ENCODE measurements at regions not wholly inside any gene's neighbourhood (a gene's known extent, or its start where the extent isn't known, plus 50 kb on each side); places are given as distances from the start of the nearest gene placed in this dataset.

DNA sequence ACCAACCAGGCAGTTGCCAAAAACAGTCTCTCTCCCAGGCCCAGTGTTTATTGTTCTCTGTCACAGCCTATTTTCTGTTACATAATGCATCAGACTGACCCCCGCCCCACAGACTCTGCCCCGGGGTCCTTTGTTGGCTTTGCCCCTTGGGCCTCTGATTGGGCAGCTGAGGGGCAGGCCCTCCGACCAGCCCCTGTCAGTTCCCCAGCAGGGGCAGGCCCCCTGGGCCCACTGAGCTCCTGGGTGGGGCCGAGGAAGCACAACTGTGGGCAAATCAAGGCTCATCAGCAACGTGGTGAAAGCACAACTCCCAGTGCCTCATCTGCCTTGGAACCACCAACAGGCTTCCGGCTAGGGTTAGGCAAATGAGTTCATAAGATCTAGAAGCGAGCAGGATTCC, 160.1 kb upstream of the MYCN start:
- no peak for TF ChIP-seq POLR2A (IDR thresholded peaks at IDR 0.05)
- TF ChIP-seq, protein P1, sequence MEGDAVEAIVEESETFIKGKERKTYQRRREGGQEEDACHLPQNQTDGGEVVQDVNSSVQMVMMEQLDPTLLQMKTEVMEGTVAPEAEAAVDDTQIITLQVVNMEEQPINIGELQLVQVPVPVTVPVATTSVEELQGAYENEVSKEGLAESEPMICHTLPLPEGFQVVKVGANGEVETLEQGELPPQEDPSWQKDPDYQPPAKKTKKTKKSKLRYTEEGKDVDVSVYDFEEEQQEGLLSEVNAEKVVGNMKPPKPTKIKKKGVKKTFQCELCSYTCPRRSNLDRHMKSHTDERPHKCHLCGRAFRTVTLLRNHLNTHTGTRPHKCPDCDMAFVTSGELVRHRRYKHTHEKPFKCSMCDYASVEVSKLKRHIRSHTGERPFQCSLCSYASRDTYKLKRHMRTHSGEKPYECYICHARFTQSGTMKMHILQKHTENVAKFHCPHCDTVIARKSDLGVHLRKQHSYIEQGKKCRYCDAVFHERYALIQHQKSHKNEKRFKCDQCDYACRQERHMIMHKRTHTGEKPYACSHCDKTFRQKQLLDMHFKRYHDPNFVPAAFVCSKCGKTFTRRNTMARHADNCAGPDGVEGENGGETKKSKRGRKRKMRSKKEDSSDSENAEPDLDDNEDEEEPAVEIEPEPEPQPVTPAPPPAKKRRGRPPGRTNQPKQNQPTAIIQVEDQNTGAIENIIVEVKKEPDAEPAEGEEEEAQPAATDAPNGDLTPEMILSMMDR (IDR thresholded peaks at IDR 0.05) = no peak

All from thyroid gland (tissue), 4 donors.